Activated naive CD8-positive, alpha-beta T cell treated with anti-CD3 and anti-CD28 coated beads for 36 hours (primary cell): ENCODE measurements at regions not wholly inside any gene's neighbourhood (a gene's known extent, or its start where the extent isn't known, plus 50 kb on each side); places are given as distances from the start of the nearest gene placed in this dataset.

ENCODE experiments used
- DNase-seq: peaks from one replicate; pipeline ENCODE4 v3.0.0; 2021
- H3K27ac Mint-ChIP-seq: one replicate; pipeline ENCODE4 v1.8.0; 2022; ENCODE audit warnings: mild to moderate bottlenecking, moderate library complexity, mixed read lengths
- H3K27me3 Mint-ChIP-seq: one replicate; pipeline ENCODE4 v1.8.0; 2022; ENCODE audit warnings: mild to moderate bottlenecking, mixed read lengths
- H3K36me3 Mint-ChIP-seq: one replicate; pipeline ENCODE4 v1.8.0; 2021; ENCODE audit warnings: mild to moderate bottlenecking, mixed read lengths
- H3K4me1 Mint-ChIP-seq: one replicate; pipeline ENCODE4 v1.8.0; 2021; ENCODE audit warnings: mixed read lengths
- H3K4me3 Mint-ChIP-seq: one replicate; pipeline ENCODE4 v1.8.0; 2022; ENCODE audit warnings: mild to moderate bottlenecking, moderate library complexity, mixed read lengths
- H3K9me3 Mint-ChIP-seq: one replicate; pipeline ENCODE4 v1.8.0; 2022; ENCODE audit warnings: mixed read lengths

GRCh38 chr22:27507111-27507611, 294.4 kb downstream of the MN1 start:
- peaks cover 2% of the 10 kb centered on the region for H3K9me3 Mint-ChIP-seq
- no peak for DNase-seq
- peaks cover 7% of the 10 kb centered on the region for H3K27me3 Mint-ChIP-seq
- H3K27ac Mint-ChIP-seq, result no peak overlapping the region
- no peaks in the 10 kb centered on the region for H3K4me1 Mint-ChIP-seq
- no peak overlapping the region for H3K4me3 Mint-ChIP-seq
- H3K36me3 Mint-ChIP-seq, result no peaks in the 10 kb centered on the region

GRCh38 chr22:27507935-27508526, 293.5 kb downstream of the MN1 start:
- H3K4me3 Mint-ChIP-seq, result no peak overlapping the region

DNA sequence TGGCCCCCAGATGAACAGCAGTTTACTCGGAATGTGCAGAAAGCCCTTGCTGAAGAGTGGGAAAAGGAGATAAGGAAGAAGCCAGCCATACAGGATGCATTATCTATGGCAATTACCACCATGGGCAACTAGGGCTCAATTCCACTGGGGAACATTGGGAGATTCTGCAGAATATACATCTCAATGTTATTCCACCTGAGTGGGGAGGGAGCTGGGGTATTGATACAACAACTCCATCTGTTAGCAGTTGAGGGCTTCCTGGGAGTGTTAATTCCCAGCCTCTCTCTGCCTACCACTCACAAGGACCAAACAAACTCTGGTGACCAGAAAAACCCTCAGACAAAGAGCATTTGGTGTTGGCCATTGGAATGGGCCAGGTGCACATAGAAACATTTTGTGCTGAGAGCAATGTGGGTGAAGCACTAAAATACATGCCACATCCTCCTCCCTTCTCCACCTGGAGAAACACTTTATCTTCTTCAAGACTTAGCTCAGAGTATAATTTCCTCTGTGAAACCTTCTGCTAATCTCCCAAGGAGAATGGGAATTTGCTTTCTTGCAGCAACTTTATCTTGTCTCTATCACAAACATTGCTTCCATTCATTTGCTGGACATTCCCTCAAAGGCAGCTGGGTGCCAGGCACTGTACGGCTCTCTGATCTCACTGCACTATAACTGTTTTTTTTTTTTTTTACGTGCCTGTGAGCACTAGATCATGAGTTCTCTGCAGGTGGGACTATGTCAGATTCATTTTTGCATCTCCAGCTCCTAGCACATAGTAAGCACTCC, 292.2 kb downstream of the MN1 start:
- Mint-ChIP-seq H3K27me3 (peaks cover 10% of the 10 kb centered on the region), H3K36me3 (no peaks in the 10 kb centered on the region)
- no peak for DNase-seq

More at GRCh38 chr22:27507935-27508526, 293.5 kb downstream of the MN1 start:
- H3K36me3 Mint-ChIP-seq, result no peaks in the 10 kb centered on the region
- H3K9me3 Mint-ChIP-seq, result peaks cover 2% of the 10 kb centered on the region
- peaks cover 7% of the 10 kb centered on the region for H3K27me3 Mint-ChIP-seq
- no peaks in the 10 kb centered on the region for H3K4me1 Mint-ChIP-seq
- H3K27ac Mint-ChIP-seq, result no peak overlapping the region
- no peak for DNase-seq

DNA sequence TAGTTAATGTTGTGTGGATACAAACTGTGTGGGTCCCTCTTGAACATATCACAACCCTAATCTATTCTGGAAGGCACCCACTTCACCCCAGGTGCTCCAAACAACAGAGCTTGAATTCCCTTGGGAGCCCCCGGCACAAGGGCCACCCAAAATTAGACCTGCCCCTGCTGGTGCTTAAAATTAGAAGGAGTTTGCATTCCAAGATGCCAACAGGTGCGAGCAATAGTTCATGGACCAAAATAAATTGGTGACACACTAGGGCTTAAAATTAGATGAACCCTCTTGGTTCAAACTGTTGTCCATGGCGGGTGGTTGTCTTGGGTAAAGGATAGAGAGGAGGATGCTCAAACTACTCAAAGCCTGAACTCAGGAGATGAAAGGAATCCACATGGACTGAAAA, 291.5 kb downstream of the MN1 start:
- Mint-ChIP-seq H3K9me3 (no peaks in the 10 kb centered on the region), H3K36me3 (no peaks in the 10 kb centered on the region), H3K4me1 (no peaks in the 10 kb centered on the region), H3K4me3 (no peak overlapping the region), H3K27ac (no peak overlapping the region), H3K27me3 (peaks cover 10% of the 10 kb centered on the region)
- no peak for DNase-seq

More for the DNA sequence above, 292.2 kb downstream of the MN1 start:
- Mint-ChIP-seq H3K9me3 (no peaks in the 10 kb centered on the region), H3K27ac (no peak overlapping the region), H3K4me1 (no peaks in the 10 kb centered on the region), H3K4me3 (no peak overlapping the region)

- H3K36me3 Mint-ChIP-seq, result no peaks in the 10 kb centered on the region
- no peak for DNase-seq
- no peaks in the 10 kb centered on the region for H3K9me3 Mint-ChIP-seq
- no peaks in the 10 kb centered on the region for H3K4me1 Mint-ChIP-seq
- H3K4me3 Mint-ChIP-seq, result no peak overlapping the region
- peaks cover 7% of the 10 kb centered on the region for H3K27me3 Mint-ChIP-seq
- H3K27ac Mint-ChIP-seq, result no peak overlapping the region
Observed at GRCh38 chr22:27512283-27512761, 289.2 kb downstream of the MN1 start.

GRCh38 chr22:27513021-27513420, 288.5 kb downstream of the MN1 start:
- Mint-ChIP-seq H3K4me3 (no peak overlapping the region), H3K27me3 (peaks cover 6% of the 10 kb centered on the region), H3K9me3 (no peaks in the 10 kb centered on the region), H3K27ac (no peak overlapping the region), H3K4me1 (no peaks in the 10 kb centered on the region), H3K36me3 (no peaks in the 10 kb centered on the region)
- no peak for DNase-seq

- Mint-ChIP-seq H3K9me3 (no peaks in the 10 kb centered on the region), H3K4me1 (no peaks in the 10 kb centered on the region), H3K27me3 (peaks cover 3% of the 10 kb centered on the region), H3K4me3 (no peak overlapping the region), H3K27ac (no peak overlapping the region), H3K36me3 (no peaks in the 10 kb centered on the region)
- DNase-seq, result no peak
Observed at GRCh38 chr22:27514601-27515523, 286.7 kb downstream of the MN1 start.

DNA sequence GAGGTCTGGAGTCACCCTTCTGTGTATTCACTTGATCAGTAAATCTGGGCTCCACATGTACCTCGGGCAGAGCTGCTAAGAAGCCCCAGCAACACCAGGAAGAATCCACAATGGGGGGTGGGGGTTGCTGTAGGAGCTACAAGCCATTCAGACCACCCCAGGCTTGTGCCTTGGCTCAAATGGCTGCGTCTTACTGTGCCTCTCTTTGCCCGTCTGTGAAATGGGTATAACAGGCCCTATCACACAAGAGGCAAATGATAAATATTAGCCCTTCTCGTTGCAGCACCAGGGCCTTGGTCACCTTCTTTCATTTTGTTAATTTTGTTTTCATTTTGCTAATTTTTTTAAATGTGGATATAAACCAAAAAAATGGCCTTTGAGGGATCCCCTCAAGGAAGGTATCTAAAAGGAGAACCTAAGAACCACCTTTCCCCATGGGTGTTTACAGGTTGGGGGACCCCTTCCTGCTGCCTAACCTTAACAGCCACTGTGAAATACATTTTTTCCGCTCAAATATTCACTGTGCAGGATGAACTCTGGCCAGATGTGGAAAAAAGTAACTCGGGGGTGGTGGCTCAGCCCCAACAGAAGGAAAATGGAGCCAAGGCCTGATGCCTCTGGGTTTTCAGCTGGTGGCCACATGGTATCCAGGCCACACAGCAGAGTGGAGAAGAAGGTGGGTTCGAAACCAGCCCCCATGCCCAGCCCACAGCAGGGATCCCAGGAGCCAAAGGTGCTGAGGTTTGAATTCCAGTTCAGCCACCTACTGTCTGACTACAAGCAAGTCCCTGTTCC, 284.0 kb downstream of the MN1 start:
- no peak for DNase-seq
- H3K4me3 Mint-ChIP-seq, result no peak overlapping the region
- H3K27me3 Mint-ChIP-seq, result peaks cover 3% of the 10 kb centered on the region
- H3K4me1 Mint-ChIP-seq, result no peaks in the 10 kb centered on the region
- H3K27ac Mint-ChIP-seq, result no peak overlapping the region
- no peaks in the 10 kb centered on the region for H3K9me3 Mint-ChIP-seq
- H3K36me3 Mint-ChIP-seq, result no peaks in the 10 kb centered on the region

- no peaks in the 10 kb centered on the region for H3K4me1 Mint-ChIP-seq
- H3K9me3 Mint-ChIP-seq, result no peaks in the 10 kb centered on the region
- H3K4me3 Mint-ChIP-seq, result no peak overlapping the region
- H3K27ac Mint-ChIP-seq, result no peak overlapping the region
- H3K36me3 Mint-ChIP-seq, result no peaks in the 10 kb centered on the region
- H3K27me3 Mint-ChIP-seq, result peaks cover 3% of the 10 kb centered on the region
- no peak for DNase-seq
Observed at GRCh38 chr22:27518531-27519340, 282.8 kb downstream of the MN1 start.

GRCh38 chr22:27523711-27524110, 277.8 kb downstream of the MN1 start:
- Mint-ChIP-seq H3K27me3 (peaks cover 10% of the 10 kb centered on the region), H3K36me3 (no peaks in the 10 kb centered on the region), H3K4me1 (no peaks in the 10 kb centered on the region), H3K9me3 (no peaks in the 10 kb centered on the region), H3K27ac (no peak overlapping the region), H3K4me3 (no peak overlapping the region)
- no peak for DNase-seq

DNA sequence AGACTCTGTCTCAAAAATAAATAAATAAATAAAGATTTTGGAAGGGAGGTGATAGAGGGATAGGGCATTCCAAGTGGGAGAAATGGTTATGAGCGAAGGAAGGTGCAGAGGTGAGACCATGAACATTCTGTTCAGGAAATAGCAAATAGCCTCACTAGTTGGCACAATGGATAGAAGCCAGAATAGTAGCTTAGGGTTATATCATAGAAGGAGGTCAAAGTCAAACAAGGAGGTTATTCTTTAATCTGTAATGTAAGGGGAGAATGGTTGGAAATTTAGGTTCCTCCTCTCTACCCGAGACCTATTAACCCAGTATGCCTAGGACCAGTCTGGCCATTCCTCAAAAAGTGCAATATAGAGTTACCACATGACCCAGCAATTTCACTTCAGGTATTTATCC, 275.8 kb downstream of the MN1 start:
- Mint-ChIP-seq H3K9me3 (peaks cover under 1% of the 10 kb centered on the region), H3K4me1 (no peaks in the 10 kb centered on the region), H3K27me3 (peaks cover 13% of the 10 kb centered on the region), H3K4me3 (no peak overlapping the region), H3K27ac (no peak overlapping the region), H3K36me3 (no peaks in the 10 kb centered on the region)
- no peak for DNase-seq

DNA sequence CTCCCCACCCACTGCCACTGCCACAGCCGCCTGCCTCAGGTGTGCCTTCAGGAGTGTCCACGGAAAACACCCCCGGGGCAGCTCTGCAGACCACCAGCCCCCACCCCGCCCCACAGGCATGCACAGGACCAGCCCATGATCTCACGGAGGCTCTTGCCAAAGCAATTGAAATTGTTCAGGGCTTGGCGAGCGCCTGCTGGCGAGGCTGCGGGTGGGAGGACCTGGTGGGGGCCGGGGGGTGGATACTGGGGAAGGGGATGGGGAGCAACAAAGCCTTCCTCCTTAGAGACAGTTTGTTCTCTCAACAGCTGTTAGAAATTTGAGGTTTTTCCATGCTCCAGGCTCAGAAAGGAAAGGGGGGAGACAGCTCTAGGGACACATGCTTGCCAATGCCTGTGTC, 274.7 kb downstream of the MN1 start:
- no peak overlapping the region for H3K4me3 Mint-ChIP-seq
- peaks cover 17% of the 10 kb centered on the region for H3K27me3 Mint-ChIP-seq
- H3K27ac Mint-ChIP-seq, result no peak overlapping the region
- peaks cover 4% of the 10 kb centered on the region for H3K9me3 Mint-ChIP-seq
- no peaks in the 10 kb centered on the region for H3K36me3 Mint-ChIP-seq
- H3K4me1 Mint-ChIP-seq, result no peaks in the 10 kb centered on the region
- no peak for DNase-seq

- Mint-ChIP-seq H3K36me3 (no peaks in the 10 kb centered on the region), H3K27ac (no peak overlapping the region), H3K4me3 (no peak overlapping the region), H3K9me3 (peaks cover 4% of the 10 kb centered on the region), H3K4me1 (no peaks in the 10 kb centered on the region), H3K27me3 (peaks cover 7% of the 10 kb centered on the region)
- DNase-seq, result no peak
Observed at GRCh38 chr22:27531782-27532530, 269.6 kb downstream of the MN1 start.
